HCT116 (cell line): ENCODE measurements at regions not wholly inside any gene's neighbourhood (a gene's known extent, or its start where the extent isn't known, plus 50 kb on each side); places are given as distances from the start of the nearest gene placed in this dataset.

Source experiments
- CTCF ChIP-seq, 3 experiments: fragments of 200-600 bp in 1 of 3; sonication (generic) in 1 of 3; IDR thresholded peaks in 2 of 3; conservative IDR thresholded peaks in 1 of 3; 2 replicates each; pipeline ENCODE4 v1.5.1; 2012 to 2017; ENCODE audit warnings: low read depth in 2 of 3, low read length in 2 of 3, antibody characterized with exemption in 1 of 3, borderline replicate concordance in 1 of 3, control low read depth in 1 of 3, mild to moderate bottlenecking in 1 of 3, mixed read lengths in 1 of 3, mixed run types in 1 of 3, moderate library complexity in 1 of 3; ENCODE audit not compliant: insufficient read depth in 1 of 3
- EGR1 ChIP-seq: IDR thresholded peaks from 2 replicates; pipeline ENCODE4 v1.6.1; 2012; ENCODE audit warnings: low read depth
- EZH2 ChIP-seq: fragments of 200-600 bp; sonication (generic); IDR thresholded peaks from 2 replicates; pipeline ENCODE4 v1.6.1; 2017; ENCODE audit warnings: antibody characterized with exemption, mixed run types
- MAX ChIP-seq: IDR thresholded peaks from 2 replicates; pipeline ENCODE4 v1.6.1; 2012
- POLR2A ChIP-seq: IDR thresholded peaks from 2 replicates; pipeline ENCODE4 v1.7.0; 2011; ENCODE audit warnings: borderline replicate concordance; ENCODE audit not compliant: insufficient read depth, insufficient read length; ENCODE audit errors: extremely low read depth
- POLR2AphosphoS5 ChIP-seq: IDR thresholded peaks from 2 replicates; pipeline ENCODE4 v1.6.1; 2011; ENCODE audit warnings: mild to moderate bottlenecking, low read depth, low read length, moderate library complexity
- RAD21 ChIP-seq: IDR thresholded peaks from 2 replicates; pipeline ENCODE4 v1.6.1; 2012; ENCODE audit warnings: low read depth, mild to moderate bottlenecking
- SRF ChIP-seq: IDR thresholded peaks from 2 replicates; pipeline ENCODE4 v1.6.1; 2012; ENCODE audit warnings: low read depth
- ZFX ChIP-seq: fragments of 450-650 bp; IDR thresholded peaks from 2 replicates; pipeline ENCODE4 v1.6.1; 2017
- ZNF274 ChIP-seq: fragments of 200-500 bp; sonication (Bioruptor generic); IDR thresholded peaks from 2 replicates; pipeline ENCODE4 v1.6.1; 2014; ENCODE audit warnings: mild to moderate bottlenecking, low read depth, low read length, inconsistent platforms
- TF ChIP-seq, protein P1 (sequence below): IDR thresholded peaks from 2 replicates; pipeline ENCODE4 v1.6.1; 2012; ENCODE audit warnings: low read depth

DNA sequence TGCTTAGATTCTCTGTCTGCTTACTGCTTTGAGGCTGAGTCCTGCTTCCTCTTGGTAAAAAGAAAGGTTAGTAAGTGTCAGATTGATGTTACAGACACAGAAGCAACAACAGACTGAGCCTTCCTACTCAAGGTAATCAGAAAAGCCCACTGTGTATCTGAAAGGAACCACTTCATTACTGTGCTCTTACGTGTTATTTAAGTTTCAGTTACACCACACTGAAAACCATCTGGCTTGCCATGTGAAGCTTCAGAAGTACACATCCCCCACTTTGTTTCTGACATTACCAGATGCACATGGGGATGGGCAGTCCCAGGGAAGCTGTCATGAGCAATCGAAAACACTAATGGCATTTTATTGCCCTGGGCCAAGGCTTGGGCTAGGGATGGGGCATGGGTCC lies 1290.1 kb downstream of the AACS start:
- TF ChIP-seq CTCF (IDR thresholded peaks at IDR 0.05 in 2 of 3, conservative IDR thresholded peaks at IDR 0.05 in 1 of 3; ENCODE audit: borderline replicate concordance in 1 of 3, insufficient read depth in 1 of 3, low read depth in 2 of 3, low read length in 2 of 3) (no peak), EGR1 (no peak), POLR2AphosphoS5 (no peak), POLR2A (no peak), ZFX (no peak), EZH2 (no peak), RAD21 (no peak), MAX (no peak), ZNF274 (no peak), SRF (no peak)
- TF ChIP-seq, protein P1, sequence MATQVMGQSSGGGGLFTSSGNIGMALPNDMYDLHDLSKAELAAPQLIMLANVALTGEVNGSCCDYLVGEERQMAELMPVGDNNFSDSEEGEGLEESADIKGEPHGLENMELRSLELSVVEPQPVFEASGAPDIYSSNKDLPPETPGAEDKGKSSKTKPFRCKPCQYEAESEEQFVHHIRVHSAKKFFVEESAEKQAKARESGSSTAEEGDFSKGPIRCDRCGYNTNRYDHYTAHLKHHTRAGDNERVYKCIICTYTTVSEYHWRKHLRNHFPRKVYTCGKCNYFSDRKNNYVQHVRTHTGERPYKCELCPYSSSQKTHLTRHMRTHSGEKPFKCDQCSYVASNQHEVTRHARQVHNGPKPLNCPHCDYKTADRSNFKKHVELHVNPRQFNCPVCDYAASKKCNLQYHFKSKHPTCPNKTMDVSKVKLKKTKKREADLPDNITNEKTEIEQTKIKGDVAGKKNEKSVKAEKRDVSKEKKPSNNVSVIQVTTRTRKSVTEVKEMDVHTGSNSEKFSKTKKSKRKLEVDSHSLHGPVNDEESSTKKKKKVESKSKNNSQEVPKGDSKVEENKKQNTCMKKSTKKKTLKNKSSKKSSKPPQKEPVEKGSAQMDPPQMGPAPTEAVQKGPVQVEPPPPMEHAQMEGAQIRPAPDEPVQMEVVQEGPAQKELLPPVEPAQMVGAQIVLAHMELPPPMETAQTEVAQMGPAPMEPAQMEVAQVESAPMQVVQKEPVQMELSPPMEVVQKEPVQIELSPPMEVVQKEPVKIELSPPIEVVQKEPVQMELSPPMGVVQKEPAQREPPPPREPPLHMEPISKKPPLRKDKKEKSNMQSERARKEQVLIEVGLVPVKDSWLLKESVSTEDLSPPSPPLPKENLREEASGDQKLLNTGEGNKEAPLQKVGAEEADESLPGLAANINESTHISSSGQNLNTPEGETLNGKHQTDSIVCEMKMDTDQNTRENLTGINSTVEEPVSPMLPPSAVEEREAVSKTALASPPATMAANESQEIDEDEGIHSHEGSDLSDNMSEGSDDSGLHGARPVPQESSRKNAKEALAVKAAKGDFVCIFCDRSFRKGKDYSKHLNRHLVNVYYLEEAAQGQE, result no peak
